Fibroblast of gingiva (primary cell): ENCODE measurements at regions not wholly inside any gene's neighbourhood (a gene's known extent, or its start where the extent isn't known, plus 50 kb on each side); places are given as distances from the start of the nearest gene placed in this dataset.
"Not testable (repeated sequence)": the region's sequence is repeated elsewhere in the genome, so short reads cannot be mapped to it uniquely, and the experiment has no call there.

Source experiments
- DNase-seq: peaks from one replicate; pipeline ENCODE4 v3.0.0-alpha.2; 2011; ENCODE audit warnings: low read depth

DNA sequence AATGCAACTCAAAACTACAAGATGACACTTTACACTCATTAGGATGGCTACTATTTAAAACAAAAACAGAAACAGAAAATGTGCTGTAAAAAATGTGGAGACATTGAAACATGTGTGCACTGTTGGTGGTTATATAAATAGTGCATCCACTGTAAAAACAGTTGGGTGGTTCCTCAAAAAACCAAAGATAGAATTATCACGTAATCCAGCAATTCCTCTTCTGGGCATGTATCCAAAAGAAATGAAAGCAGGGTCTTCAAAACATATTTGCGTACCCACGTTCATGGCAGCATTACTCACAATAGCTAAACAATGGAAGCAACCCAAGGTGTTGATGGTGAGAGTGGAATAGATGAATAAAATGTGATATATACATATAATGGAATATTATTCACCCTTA, 967.2 kb downstream of the TRAM1L1 start:
- DNase-seq = no peak

DNA sequence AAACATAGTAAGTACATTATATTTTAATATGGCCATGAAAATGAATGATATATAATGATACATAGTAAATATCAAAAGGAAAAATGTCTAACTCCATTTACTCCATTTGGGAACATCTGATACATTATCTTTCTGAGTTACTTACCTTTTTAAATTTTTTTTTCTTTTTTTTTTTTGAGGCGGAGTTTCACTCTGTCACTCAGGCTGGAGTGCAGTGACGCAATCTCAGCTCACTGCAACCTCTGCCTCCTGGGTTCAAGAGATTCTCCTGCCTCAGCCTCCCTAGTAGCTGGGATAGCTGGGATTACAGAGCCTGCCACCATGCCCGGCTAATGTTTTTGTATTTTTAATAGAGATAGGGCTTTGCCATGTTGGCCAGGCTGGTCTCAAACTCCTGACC, 972.5 kb downstream of the TRAM1L1 start:
- not testable (repeated sequence) for DNase-seq

DNA sequence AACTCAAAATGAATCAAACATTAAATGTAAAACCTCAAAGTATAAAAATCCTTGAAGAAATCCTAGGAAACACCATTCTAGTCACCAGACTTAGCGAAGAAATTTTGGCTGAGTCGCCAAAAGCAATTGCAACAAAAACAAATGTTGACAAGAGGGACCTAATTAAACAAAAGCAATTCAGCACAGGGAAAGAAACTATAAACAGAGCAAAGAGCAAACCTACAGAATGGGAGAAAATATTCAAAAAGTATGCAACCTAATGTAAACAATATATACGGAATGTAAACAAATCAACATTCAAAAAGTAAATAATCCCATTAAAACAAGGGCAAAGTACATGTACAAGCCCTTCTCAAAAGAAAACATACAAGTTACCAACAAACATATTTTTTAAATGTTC, 974.7 kb downstream of the TRAM1L1 start:
- DNase-seq = no peak

DNA sequence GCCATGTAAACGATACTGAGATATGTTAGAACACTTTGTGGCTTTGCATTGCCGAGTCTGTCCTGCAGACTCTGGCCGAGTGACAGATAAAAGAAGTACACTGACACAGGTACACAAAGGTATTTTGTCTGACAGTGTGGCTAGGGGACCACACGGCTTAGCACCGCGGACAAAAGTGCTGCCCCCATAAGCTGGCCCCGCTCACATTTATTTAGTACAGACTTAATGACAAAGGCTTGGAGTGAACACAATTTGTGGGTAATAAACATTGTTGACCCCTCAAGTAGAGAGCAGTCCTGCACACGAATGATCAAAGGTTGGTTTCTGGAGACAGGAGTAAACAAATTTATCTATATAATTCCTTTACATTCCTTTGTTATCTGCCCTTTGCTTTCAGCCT, 976.8 kb downstream of the TRAM1L1 start:
- no peak for DNase-seq

DNA sequence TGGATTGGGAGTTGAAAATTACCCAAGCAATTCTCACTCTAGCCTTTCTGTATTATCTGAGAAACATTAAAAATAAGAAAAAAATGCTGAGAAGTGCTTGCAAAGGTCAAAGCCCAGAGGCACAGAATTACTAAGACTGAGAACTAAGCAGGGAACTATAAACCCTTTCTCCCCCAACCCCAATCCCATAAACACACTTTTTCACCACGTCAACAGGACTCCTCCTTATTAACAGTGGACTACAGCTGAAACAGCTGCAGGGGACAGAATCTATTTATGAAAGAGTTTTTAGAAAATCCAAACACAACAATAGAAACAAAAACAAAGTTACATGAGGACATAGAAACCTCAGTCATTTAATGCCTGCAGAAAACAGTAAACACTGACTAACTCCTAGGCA, 984.1 kb downstream of the TRAM1L1 start:
- no peak for DNase-seq

DNA sequence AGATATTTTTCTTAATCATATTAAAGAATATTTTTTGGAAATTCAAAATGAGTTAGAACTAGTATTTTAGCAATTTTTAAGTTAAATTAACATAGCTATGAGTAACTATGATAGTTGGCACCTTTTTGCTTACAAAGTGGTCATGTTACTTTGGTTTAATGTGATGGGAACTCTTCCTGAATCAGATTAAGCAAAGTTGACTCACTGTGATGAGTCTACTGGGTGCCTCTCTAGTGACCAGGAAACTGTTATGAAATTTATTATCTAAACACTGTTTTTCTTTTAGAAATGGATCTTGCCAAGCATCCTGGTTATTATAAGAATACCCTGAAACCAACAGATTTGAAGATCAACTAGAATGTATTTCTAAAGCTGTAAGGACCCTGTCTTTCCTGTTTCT, 985.8 kb downstream of the TRAM1L1 start:
- DNase-seq = no peak

DNA sequence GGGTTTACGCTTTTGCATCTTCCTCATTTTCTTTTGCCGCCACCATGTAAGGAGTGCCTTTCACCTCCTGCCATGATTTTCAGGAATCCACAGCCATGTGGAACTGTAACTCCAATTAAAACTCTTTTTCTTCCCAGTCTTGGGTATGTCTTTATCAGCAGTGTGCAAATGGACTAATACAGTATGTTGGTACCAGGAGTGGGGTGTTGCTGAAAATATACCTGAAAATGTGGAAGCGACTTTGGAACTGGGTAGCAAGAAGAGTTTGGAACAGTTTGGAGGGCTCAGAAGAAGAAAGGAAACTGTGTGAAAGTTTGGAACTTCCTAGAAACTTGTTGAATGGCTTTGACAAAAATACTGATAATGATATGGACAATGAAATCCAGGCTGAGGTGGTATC, 983.9 kb upstream of the NDST4 start:
- DNase-seq = not testable (repeated sequence)

DNA sequence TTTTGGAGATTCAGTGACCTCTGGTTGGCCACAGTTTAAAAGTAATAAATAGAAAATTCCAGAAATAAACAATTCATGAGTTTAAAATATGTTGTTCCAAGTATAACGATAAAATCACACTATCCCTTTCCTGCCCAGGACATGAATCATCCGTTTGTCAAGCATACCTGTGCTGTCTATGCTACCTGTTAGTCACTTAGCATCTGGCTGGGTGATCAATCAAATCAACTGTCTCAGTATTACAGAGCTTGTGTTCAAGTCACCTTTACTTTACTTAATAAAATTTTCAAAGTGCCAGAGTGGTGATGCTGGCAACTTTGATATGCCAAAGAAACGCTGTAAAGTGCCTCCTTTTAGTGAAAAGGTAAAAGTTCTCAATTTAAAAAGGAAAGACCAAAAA, 979.5 kb upstream of the NDST4 start:
- DNase-seq = no peak

DNA sequence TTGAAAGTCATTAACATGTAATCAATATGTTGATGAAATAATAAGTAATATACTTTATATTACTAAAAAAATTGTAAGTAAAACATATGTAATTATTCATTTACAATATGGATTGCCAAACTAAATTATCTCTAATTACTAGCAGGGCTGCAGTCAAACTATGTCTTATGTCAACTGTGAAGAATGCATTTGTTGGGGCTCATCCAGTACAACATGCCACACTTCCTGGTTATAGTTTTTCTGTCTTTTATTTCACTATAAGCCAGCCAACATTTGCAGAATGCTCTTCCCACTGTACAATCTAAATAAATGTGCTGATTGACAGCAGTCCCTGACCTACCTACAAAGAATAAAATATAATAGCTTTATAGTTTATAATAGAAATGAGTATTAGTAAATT, 975.4 kb upstream of the NDST4 start:
- no peak for DNase-seq

DNA sequence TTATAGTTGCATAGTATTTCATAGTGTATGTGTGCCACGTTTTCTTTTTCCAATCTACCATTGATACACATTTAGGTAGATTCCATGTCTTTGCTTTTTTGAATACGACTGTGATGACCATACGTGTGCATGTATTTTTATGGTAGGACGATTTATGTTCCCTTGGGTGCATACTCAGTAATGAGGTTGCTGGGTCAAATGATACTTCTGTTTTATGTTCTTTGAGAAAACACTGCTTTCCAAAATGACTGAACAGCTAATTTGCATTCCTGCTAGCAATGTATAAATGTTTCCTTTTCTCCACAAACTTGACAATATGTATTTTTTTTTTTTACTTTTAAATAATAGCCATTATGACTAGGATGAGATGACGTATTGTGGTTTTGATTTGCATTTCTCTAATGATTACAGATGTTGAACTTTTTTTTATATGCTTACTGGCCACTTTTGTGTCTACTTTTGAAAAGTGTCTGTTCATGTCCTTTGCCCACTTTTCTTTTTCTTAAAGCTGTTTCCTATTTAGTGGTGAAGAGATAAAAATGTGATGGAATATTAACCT, 969.5 kb upstream of the NDST4 start:
- DNase-seq = no peak

DNA sequence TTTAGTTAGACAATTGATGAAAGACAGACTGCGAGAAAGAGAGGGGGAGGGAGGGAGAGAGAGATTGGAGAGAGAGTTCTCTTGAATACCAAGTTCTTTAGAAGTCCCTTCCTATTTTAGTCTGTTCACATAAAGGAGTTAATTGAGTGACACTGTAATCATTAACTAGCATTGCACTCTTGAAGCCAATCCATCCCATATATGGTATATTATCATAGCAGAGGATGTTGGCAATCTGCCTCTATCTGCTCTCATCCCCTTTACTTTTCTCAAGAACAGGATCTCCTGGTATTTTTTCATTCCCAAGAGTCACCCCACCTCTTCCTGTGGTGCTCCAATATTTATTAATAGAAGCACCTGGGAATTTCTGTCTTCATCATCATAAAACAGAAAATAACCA, 959.6 kb upstream of the NDST4 start:
- no peak for DNase-seq

DNA sequence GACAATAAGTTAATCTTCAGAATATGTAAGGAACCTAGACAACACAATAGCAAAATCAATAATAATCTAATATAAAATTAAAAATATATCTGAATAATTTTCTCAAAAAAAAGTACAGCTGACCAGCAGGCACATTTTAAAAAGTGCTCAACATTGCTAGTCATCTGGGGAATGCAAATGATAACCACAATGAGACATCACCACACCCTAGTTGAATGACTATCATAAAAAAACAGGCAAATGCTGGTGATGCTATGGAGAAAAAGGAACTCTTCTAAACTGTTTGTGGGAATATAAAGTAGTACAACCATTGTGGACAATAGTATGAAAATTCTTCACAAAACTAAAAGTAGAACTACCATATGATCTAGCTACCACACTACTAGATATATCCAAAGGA, 956.9 kb upstream of the NDST4 start:
- no peak for DNase-seq

DNA sequence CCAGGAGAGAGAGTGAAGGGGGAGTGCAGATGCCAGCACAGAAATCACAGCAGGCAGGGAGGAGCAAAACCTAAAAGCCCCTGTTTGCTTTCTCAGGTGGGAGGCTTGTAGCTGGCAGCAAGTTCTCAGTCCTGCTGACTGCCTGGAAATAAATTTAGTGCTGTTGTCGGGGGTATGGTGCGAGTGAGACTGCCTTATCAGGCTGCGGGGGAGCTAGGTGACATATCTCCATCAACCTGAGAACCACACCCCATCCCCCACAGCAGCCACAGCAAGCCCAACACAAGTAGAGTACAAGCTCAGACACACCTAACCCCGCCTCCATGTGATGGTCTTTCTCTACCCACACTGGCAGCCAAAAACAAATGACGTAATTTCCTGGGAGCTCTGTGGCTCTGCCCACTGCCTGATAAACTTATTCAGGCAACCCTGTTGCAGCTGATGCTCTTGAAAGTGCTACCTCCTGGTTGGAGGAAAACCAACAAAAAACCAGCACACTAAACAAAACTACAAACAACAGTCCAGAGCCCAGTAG, 953.4 kb upstream of the NDST4 start:
- DNase-seq = no peak

DNA sequence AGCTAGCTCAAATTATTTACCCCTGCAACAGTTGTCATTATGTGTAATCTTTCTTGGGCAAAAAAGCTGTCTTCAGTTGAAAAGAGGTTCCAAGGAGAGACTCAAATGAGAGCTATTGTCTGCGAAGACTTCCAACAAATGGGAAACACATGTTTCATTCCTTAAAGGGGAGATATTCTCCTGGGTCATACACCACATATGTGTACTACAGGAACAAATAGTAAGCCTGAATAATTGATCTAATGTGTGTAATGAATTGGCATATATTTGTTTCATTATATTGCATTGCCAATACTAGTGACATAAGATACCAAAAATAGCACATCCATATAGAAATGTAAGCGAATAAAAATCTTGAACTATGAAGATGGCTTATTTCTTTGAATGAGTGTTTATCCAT, 950.9 kb upstream of the NDST4 start:
- DNase-seq = no peak

DNA sequence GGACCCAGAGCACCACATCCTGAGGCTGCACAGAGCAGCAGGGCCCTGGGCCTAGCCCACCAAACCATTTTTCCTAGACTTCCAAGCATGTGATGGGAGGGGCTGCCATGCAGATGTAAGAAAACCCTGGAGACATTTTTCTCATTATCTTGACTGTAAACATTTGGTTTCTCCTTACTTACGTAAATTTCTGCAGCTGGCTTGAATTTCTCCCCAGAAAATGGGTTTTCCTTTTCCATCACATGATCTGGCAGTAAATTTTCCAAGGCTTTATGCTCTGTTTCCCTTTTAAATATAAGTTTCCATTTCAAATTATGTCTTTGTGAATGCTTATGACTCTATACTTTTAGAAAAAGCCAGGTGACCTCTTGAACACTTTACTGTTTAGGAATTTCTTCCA, 945.9 kb upstream of the NDST4 start:
- DNase-seq = no peak

DNA sequence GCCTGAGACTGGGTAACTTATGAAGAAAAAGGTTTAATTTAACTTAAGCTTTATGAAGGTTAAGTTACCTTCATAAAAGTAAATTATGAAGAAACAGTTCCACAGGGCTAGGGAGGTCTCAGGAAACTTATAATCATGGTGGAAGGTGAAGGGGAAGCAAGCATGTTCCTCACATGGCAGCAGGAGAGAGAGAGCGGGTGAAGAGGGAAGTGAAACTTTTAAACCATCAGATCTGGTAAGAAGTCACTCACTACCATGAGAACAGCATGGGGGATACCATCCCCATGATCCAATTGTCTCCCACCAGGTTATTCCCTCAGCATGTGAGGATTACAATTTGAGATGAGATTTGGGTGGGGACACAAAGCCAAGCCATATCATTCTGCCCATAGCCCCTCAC, 944.7 kb upstream of the NDST4 start:
- no peak for DNase-seq

DNA sequence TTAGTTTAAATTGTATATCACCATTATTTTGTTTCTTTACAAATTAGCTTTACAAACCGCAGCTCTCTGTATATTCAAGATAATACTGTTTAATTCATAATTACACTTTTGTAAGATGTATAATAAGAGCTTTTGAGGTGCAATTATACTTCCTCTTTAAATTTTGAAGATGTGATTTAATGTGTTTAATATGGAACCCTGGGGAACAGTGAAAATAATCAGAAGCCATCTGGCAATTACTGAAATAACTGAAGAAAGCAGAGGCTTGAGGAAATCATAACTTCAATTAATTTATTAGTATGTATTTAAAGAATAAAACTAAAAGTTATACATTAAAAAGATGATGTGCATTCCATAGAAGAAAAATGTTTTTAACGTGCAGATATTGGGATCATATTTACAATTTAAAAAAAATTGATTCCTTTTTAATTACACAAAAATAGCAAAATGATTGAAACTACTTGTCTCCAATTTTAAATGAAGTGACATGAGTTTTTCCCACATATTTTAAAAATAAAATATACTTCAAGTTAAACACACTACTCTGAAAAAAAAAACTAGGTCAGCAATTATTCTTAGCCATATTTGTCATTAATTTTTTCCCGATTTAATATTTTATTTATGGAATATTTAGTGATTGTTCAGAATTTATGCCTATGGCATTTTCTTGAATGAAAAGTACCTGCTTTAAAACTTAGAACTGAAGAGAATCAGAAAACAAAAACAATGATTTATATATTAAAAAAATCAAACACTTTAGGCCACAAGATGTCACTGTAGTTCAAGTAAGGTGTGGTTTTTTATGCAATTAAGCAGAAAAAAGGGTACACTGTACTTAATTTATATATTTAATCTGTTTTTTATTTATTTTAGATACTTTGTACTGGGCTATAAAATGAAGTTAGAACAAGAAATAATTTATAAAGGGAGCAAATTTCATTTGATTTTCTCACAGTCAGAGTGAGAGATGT, 942.7 kb upstream of the NDST4 start:
- no peak for DNase-seq

DNA sequence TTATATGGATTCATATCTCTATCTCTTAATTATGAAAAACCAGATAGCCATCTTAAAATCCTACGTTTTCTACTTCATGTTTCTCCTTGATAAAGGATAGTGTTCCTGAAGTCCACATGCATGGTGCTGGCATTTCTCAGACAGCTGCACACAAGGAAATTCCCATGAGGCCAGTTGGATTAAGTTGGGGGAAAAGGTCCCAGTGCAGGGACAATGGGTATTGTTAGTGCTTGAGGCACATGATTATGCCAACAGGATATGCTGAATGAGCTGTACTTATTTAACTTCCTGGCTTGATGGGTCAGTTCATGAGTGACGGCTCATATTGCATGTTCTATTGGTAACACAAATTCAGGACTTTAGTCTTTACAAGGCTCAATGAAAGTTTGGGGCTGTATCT, 913.9 kb upstream of the NDST4 start:
- no peak for DNase-seq

DNA sequence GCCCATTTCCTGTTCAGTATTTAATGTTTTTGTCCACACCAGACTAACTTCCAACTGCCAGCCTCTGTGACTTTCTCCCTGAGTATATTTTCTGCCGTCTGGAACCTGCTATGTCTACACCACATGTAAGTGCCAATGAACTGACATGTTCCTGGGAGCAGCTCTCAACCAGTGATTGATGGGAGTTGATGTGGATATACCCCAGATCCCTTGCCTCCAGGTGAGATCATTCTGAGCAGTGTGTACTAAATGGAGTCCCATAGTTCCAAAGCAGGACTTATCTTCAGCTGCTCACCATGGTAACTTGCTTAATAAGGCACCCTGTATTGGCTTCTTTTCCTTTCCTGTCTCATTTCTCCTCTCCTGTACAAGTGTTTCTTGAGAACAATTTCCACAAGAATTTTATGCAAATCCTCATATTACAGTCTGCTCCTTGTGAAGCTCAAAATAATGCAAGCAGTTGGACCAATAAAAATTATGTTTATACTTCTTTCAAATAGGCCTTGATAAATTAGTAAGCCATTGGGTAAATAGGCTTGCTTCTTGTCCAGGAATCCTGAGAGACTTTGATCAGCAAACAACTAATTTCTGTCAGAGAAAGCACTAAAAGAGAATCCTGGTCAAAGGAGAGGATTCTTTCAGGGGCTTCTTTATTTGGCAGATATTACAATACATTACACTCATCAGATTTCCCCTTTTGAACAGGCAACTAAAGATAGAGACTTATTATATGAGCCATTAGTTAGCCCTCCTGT, 911.7 kb upstream of the NDST4 start:
- DNase-seq = no peak

DNA sequence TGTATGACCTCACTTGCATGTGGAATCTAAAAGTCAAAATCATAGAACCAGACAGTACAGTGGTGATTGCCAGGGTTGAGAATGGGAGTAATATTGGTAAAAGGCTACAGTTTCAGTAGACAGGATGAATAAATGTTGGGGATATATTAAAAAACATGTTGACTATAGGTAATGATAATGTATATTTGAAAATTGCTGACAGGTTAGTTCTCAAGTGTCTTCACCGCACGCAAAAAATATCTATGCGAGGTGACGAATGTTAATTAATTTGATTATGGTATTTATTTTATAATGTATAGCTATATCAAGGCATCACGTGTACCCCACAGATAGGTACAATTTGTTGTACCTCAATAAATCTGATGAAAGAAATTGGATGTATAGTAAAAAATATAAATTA, 909.6 kb upstream of the NDST4 start:
- DNase-seq = no peak

DNA sequence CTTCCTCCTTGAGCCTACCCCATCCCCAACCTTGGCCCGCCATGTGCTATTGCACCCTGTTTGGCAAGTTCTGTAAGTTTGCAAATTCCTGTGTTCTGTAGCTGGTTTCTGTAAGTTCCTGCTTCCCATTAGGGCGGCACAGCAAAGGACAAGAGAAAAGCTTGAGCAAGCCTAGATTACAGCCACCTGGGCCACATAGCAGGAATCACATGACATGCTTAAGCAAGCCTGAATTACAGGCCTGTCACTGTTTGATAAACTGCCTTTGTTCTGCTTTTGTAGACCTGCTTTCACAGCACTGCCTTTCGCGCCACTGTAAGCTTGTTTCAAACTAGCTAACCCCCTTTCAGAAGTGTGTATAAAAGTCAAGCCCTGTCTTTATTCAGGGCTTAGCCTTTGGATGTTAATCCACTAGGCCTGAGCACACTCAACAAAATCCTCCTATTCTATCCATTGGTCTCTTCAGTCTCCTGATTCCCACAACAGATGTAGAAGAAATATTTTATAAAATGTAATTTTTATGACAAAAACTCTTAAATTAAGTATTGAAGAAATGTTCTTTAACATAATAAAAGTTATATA, 906.8 kb upstream of the NDST4 start:
- DNase-seq = no peak

DNA sequence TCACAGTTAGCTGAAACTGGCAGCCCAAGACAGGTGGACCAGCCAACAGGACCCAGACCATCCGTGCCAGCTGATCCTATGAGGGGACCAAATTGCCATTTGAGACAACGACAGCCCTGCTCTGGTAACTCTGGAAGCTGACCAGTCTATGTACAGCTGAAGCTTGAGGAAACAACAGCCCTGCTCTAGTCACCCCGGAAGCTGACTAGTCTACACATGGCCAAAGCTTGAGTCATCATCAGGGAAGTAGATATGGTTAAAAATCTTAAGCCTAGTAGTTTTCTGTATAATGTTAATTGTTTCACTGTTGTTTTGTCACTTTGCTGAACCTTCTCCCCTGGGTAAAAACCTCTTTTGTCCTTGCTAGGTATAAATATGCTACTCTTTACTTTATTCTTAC, 905.4 kb upstream of the NDST4 start:
- DNase-seq = no peak
